IMR-90 (cell line): ENCODE measurements at regions not wholly inside any gene's neighbourhood (a gene's known extent, or its start where the extent isn't known, plus 50 kb on each side); places are given as distances from the start of the nearest gene placed in this dataset.

Source experiments
- ATAC-seq: fragments of 200-7000 bp; cut with Tn5 transposase; 2 replicates; pipeline ENCODE4 v1.9.1; 2020; ENCODE audit warnings: low read depth, mild to moderate bottlenecking, moderate library complexity
- BruUV-seq: library from RNA; stranded (reverse); fragments of 400-500 nt; replicated peaks from 2 replicates; lab custom pipeline; 2021; lab: Mats Ljungman, UMichigan
- CTCF ChIA-PET: fragments of 300-600 bp; formaldehyde crosslinking; extraction: SDS; loops from one replicate; lab custom pipeline; 2021; ENCODE audit warnings: antibody characterized with exemption; lab: Yijun Ruan, JAX
- POLR2A ChIA-PET: fragments of 300-600 bp; sonication (Branson Sonifier 250); formaldehyde crosslinking; loops from one replicate; lab custom pipeline; 2022; ENCODE audit warnings: antibody characterized with exemption; ENCODE audit not compliant: unreplicated experiment; lab: Charles Lee
- DNase-seq: peaks from one replicate; pipeline ENCODE4 v3.0.0; 2013
- H2AFZ ChIP-seq: replicated peaks from 2 replicates; pipeline ENCODE3; 2013; ENCODE audit warnings: low read length, mild to moderate bottlenecking; ENCODE audit not compliant: poor library complexity
- H2AK5ac ChIP-seq: 2 replicates; pipeline ENCODE4 v1.6.1; 2013; ENCODE audit warnings: low read depth, low read length, inconsistent platforms
- H2AK9ac ChIP-seq: replicated peaks from 2 replicates; pipeline ENCODE3; 2013; ENCODE audit warnings: mild to moderate bottlenecking, low read depth, low read length, moderate library complexity; ENCODE audit not compliant: poor library complexity
- H2BK120ac ChIP-seq: 2 replicates; pipeline ENCODE4 v1.6.1; 2013; ENCODE audit warnings: low read depth, low read length, inconsistent platforms
- H2BK15ac ChIP-seq: 3 replicates; pipeline ENCODE4 v1.6.1; 2013; ENCODE audit warnings: low read depth, low read length, inconsistent platforms
- H2BK20ac ChIP-seq: 2 replicates; pipeline ENCODE4 v1.6.1; 2013; ENCODE audit warnings: low read depth, mild to moderate bottlenecking, inconsistent platforms, low read length, moderate library complexity
- H2BK5ac ChIP-seq: 2 replicates; pipeline ENCODE4 v1.6.1; 2013; ENCODE audit warnings: mild to moderate bottlenecking, low read depth, low read length, inconsistent platforms; ENCODE audit not compliant: poor library complexity, severe bottlenecking
- H3K14ac ChIP-seq: replicated peaks from 2 replicates; pipeline ENCODE4 v1.6.1; 2013; ENCODE audit warnings: low read depth, low read length, inconsistent platforms
- H3K18ac ChIP-seq: 2 replicates; pipeline ENCODE4 v1.6.1; 2013; ENCODE audit warnings: low read depth, low read length, control low read depth
- H3K23ac ChIP-seq: 2 replicates; pipeline ENCODE4 v1.6.1; 2013; ENCODE audit warnings: low read depth, low read length, inconsistent platforms
- H3K27ac ChIP-seq: 2 replicates; pipeline ENCODE4 v1.5.1; 2013; ENCODE audit warnings: mild to moderate bottlenecking, control low read depth, low read length; ENCODE audit not compliant: insufficient read depth
- H3K27me3 ChIP-seq: 2 replicates; pipeline ENCODE4 v1.6.1; 2013; ENCODE audit warnings: low read length; ENCODE audit not compliant: control insufficient read depth, insufficient read depth
- H3K36me3 ChIP-seq: 2 replicates; pipeline ENCODE4 v1.6.1; 2013; ENCODE audit warnings: low read length, mixed read lengths; ENCODE audit not compliant: control insufficient read depth, insufficient read depth
- H3K4ac ChIP-seq: 2 replicates; pipeline ENCODE4 v1.6.1; 2013; ENCODE audit warnings: low read depth, low read length, inconsistent platforms
- H3K4me1 ChIP-seq: 2 replicates; pipeline ENCODE4 v1.6.1; 2013; ENCODE audit warnings: low read length, mixed read lengths; ENCODE audit not compliant: control insufficient read depth, insufficient read depth
- H3K4me2 ChIP-seq: 2 replicates; pipeline ENCODE4 v1.6.1; 2013; ENCODE audit warnings: low read depth, mild to moderate bottlenecking, control low read depth, low read length, moderate library complexity
- H3K4me3 ChIP-seq: 2 replicates; pipeline ENCODE4 v1.5.1; 2013; ENCODE audit warnings: low read depth, mild to moderate bottlenecking, control low read depth, low read length, moderate library complexity; ENCODE audit not compliant: insufficient read depth
- H3K56ac ChIP-seq: 2 replicates; pipeline ENCODE4 v1.6.1; 2013; ENCODE audit warnings: low read length, inconsistent platforms; ENCODE audit not compliant: insufficient read depth; ENCODE audit errors: extremely low read depth
- H3K79me1 ChIP-seq, 2 experiments: 2 replicates each; pipeline ENCODE4 v1.6.1; 2013; ENCODE audit warnings: low read length in 2 of 2, inconsistent platforms in 1 of 2, low read depth in 1 of 2
- H3K9ac ChIP-seq: 2 replicates; pipeline ENCODE4 v1.6.1; 2013; ENCODE audit warnings: low read depth, low read length, control low read depth
- H3K9me1 ChIP-seq: 2 replicates; pipeline ENCODE4 v1.6.1; 2013; ENCODE audit warnings: low read length, inconsistent platforms; ENCODE audit not compliant: insufficient read depth
- H3K9me3 ChIP-seq: 2 replicates; pipeline ENCODE4 v1.6.1; 2013; ENCODE audit warnings: low read length; ENCODE audit not compliant: control insufficient read depth, insufficient read depth
- H4K20me1 ChIP-seq: 2 replicates; pipeline ENCODE4 v1.6.1; 2013; ENCODE audit warnings: low read length, inconsistent platforms; ENCODE audit not compliant: insufficient read depth
- H4K5ac ChIP-seq: 2 replicates; pipeline ENCODE4 v1.6.1; 2013; ENCODE audit warnings: mild to moderate bottlenecking, low read depth, low read length, control low read depth
- H4K8ac ChIP-seq, 2 experiments: 2 replicates each; pipeline ENCODE4 v1.6.1; 2013; ENCODE audit warnings: low read depth in 2 of 2, low read length in 2 of 2, control low read depth in 1 of 2, inconsistent platforms in 1 of 2
- H4K91ac ChIP-seq: 2 replicates; pipeline ENCODE4 v1.6.1; 2013; ENCODE audit warnings: low read depth, low read length, inconsistent platforms; ENCODE audit not compliant: insufficient read depth
- BHLHE40 ChIP-seq: fragments of 150-350 bp; IDR thresholded peaks from 2 replicates; pipeline ENCODE4 v1.6.1; 2016; ENCODE audit warnings: mild to moderate bottlenecking, low read depth, low read length
- CEBPB ChIP-seq: IDR thresholded peaks from 2 replicates; pipeline ENCODE4 v1.6.1; 2012; ENCODE audit warnings: low read depth, low read length, improper control_type of control experiment
- CHD1 ChIP-seq: IDR thresholded peaks from 2 replicates; pipeline ENCODE4 v1.6.1; 2012; ENCODE audit warnings: low read depth, low read length, improper control_type of control experiment
- CTCF ChIP-seq: conservative IDR thresholded peaks from 2 replicates; pipeline ENCODE4 v1.5.1; 2012; ENCODE audit warnings: mild to moderate bottlenecking, low read depth, low read length, improper control_type of control experiment
- ELK1 ChIP-seq: fragments of 150-350 bp; IDR thresholded peaks from 2 replicates; pipeline ENCODE4 v1.6.1; 2016; ENCODE audit warnings: low read depth, mild to moderate bottlenecking, low read length, moderate library complexity, borderline replicate concordance
- FOS ChIP-seq: fragments of 150-350 bp; IDR thresholded peaks from 2 replicates; pipeline ENCODE4 v1.6.1; 2016; ENCODE audit warnings: low read depth, low read length
- MAFK ChIP-seq: IDR thresholded peaks from 2 replicates; pipeline ENCODE4 v1.6.1; 2012; ENCODE audit warnings: low read depth, low read length, improper control_type of control experiment
- MAZ ChIP-seq: IDR thresholded peaks from 2 replicates; pipeline ENCODE4 v1.6.1; 2012; ENCODE audit warnings: low read depth, mild to moderate bottlenecking, low read length, improper control_type of control experiment, moderate library complexity, borderline replicate concordance
- NFE2L2 ChIP-seq: fragments of 150-350 bp; IDR thresholded peaks from 2 replicates; pipeline ENCODE4 v1.6.1; 2016; ENCODE audit warnings: low read depth, mild to moderate bottlenecking, low read length
- RAD21 ChIP-seq: IDR thresholded peaks from 2 replicates; pipeline ENCODE4 v1.6.1; 2012; ENCODE audit warnings: low read length, improper control_type of control experiment
- RCOR1 ChIP-seq: IDR thresholded peaks from 2 replicates; pipeline ENCODE4 v1.6.1; 2012; ENCODE audit warnings: mild to moderate bottlenecking, low read length, improper control_type of control experiment; ENCODE audit not compliant: insufficient replicate concordance
- RFX5 ChIP-seq: IDR thresholded peaks from 2 replicates; pipeline ENCODE4 v1.8.0; 2012; ENCODE audit warnings: low read depth, mild to moderate bottlenecking, low read length, moderate library complexity
- SMC3 ChIP-seq: fragments of 150-350 bp; IDR thresholded peaks from 2 replicates; pipeline ENCODE4 v1.6.1; 2016; ENCODE audit warnings: low read depth, mild to moderate bottlenecking, antibody characterized with exemption, low read length, moderate library complexity
- USF2 ChIP-seq: fragments of 150-350 bp; IDR thresholded peaks from 2 replicates; pipeline ENCODE4 v1.6.1; 2017; ENCODE audit warnings: mild to moderate bottlenecking, antibody characterized with exemption, low read length, low read depth
- WGBS, 2 experiments: methylation state at CpG; one replicate each; pipeline versions ENCODE4 v1.1.5 to v1.1.7; 2013; ENCODE audit warnings: missing lambda C conversion rate in 2 of 2; ENCODE audit not compliant: insufficient read length in 1 of 2; ENCODE audit errors: extremely low coverage in 2 of 2; 5-methylcytosine and 5-hydroxymethylcytosine counted together
- dilution Hi-C: fragments of 300-500 bp; cut with HindIII; formaldehyde crosslinking; loops from one replicate; pipeline ENCODE4 v1.14.3; 2018; ENCODE audit warnings: low sequenced_read_pairs; ENCODE audit not compliant: unreplicated experiment
- in situ Hi-C: fragments of 300-500 bp; cut with MboI; formaldehyde crosslinking; loops from 3 replicates; pipeline ENCODE4 v1.14.3; 2019; ENCODE audit warnings: low sequenced_read_pairs, inconsistent platforms, mixed read lengths
- intact Hi-C: fragments of 100-400 bp; cut with micrococcal nuclease; formaldehyde crosslinking; loops from 2 replicates; pipeline ENCODE4 v1.10.0; 2022

GRCh38 chr1:186611156-186611555, 69.1 kb downstream of the PTGS2 start:
- Histone ChIP-seq H3K27ac (no peak overlapping the region), H2BK120ac (no peak overlapping the region), H4K8ac (no peak overlapping the region), H3K36me3 (no peaks in the 10 kb centered on the region), H4K5ac (no peak overlapping the region), H4K20me1 (no peaks in the 10 kb centered on the region), H3K4ac (no peak overlapping the region), H2AK5ac (no peak overlapping the region), H2BK5ac (no peak overlapping the region), H3K79me1 (no peaks in the 10 kb centered on the region), H3K23ac (no peak overlapping the region), H3K14ac (no peak overlapping the region), H4K91ac (no peak overlapping the region), H3K56ac (no peak overlapping the region), H2AK9ac (no peak overlapping the region), H3K4me1 (no peaks in the 10 kb centered on the region), H3K4me2 (no peak overlapping the region), H2BK20ac (no peak overlapping the region), H3K9me3 (no peaks in the 10 kb centered on the region), H2AFZ (no peak overlapping the region), H3K4me3 (no peak overlapping the region), H3K9me1 (0 out of 2 replicates have a peak, but pooled peaks cover 4% of the 10 kb centered on the region), H3K27me3 (no peaks in the 10 kb centered on the region), H3K9ac (no peak overlapping the region), H3K18ac (no peak overlapping the region), H2BK15ac (no peak overlapping the region)
- TF ChIP-seq CHD1 (no peak), RAD21 (no peak), MAFK (no peak), BHLHE40 (no peak), RCOR1 (no peak), ELK1 (no peak), FOS (no peak), SMC3 (no peak), RFX5 (no peak), CTCF (no peak), MAZ (no peak), NFE2L2 (no peak), USF2 (no peak), CEBPB (no peak)
- POLR2A ChIA-PET, result no interaction called here
- in situ Hi-C loops, result loop anchor here (5.0 kb wide), 1 partner anchor 376 kb away; no protein-coding TSS in a partner anchor
- CTCF ChIA-PET, result interaction anchor here (1.9 kb wide), 1 partner anchor 129 kb away, joined by 4 read pairs; no protein-coding TSS in a partner anchor
- BruUV-seq, result no TSS peak
- intact Hi-C loops, result no loop called here
- WGBS, 2 experiments, result no CpG with 5 or more reads among the region's 3 CpGs
- ATAC-seq (no peak), DNase-seq (no peak)
- dilution Hi-C loops, result loop anchor here (25.0 kb wide), 1 partner anchor 376 kb away; no protein-coding TSS in a partner anchor
